ENCODE measurements at regions not wholly inside any gene's neighbourhood (a gene's known extent, or its start where the extent isn't known, plus 50 kb on each side); places are given as distances from the start of the nearest gene placed in this dataset.

DNA sequence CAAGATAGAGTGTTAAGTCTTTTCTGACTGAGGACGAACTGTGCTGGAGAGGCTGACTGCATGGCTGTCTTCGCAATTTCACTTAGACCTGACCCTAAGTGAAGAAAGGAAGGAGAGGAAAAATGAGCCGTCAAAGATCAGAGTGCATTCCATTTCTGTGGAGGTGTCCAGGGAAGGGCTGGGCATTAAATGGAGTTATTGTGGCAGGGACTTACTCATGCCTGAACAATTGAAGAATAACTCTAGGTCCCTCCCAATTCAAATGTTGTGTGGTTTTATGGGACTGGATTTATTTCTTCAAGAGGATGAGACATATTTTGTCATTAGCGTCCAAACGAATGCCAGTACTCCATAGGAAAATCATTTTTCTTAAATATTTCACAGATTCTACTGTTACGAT is 187.3 kb upstream of the CFAP20DC start:
- TF ChIP-seq EZH2 (IDR thresholded peaks at IDR 0.05; ENCODE audit: borderline replicate concordance, low read depth, low read length, poor library complexity, severe bottlenecking) = no peak
- TF ChIP-seq, protein P1, sequence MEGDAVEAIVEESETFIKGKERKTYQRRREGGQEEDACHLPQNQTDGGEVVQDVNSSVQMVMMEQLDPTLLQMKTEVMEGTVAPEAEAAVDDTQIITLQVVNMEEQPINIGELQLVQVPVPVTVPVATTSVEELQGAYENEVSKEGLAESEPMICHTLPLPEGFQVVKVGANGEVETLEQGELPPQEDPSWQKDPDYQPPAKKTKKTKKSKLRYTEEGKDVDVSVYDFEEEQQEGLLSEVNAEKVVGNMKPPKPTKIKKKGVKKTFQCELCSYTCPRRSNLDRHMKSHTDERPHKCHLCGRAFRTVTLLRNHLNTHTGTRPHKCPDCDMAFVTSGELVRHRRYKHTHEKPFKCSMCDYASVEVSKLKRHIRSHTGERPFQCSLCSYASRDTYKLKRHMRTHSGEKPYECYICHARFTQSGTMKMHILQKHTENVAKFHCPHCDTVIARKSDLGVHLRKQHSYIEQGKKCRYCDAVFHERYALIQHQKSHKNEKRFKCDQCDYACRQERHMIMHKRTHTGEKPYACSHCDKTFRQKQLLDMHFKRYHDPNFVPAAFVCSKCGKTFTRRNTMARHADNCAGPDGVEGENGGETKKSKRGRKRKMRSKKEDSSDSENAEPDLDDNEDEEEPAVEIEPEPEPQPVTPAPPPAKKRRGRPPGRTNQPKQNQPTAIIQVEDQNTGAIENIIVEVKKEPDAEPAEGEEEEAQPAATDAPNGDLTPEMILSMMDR (conservative IDR thresholded peaks at IDR 0.05; ENCODE audit: low read depth, low read length) = no peak
